SK-N-SH (cell line): ENCODE measurements at regions not wholly inside any gene's neighbourhood (a gene's known extent, or its start where the extent isn't known, plus 50 kb on each side); places are given as distances from the start of the nearest gene placed in this dataset.

Source experiments
- CTCF ChIP-seq: fragments of 200-600 bp; sonication (generic); IDR thresholded peaks from 2 replicates; pipeline ENCODE4 v1.6.1; 2017; ENCODE audit warnings: antibody characterized with exemption, mild to moderate bottlenecking, moderate library complexity
- EP300 ChIP-seq, 2 experiments: IDR thresholded peaks; 2 replicates each; pipeline versions ENCODE4 v1.4.0 to v1.6.1; 2012; ENCODE audit warnings: borderline replicate concordance in 1 of 2, low read depth in 1 of 2, low read length in 1 of 2
- IRF3 ChIP-seq: fragments of 150-350 bp; IDR thresholded peaks from 2 replicates; pipeline ENCODE4 v1.6.1; 2016; ENCODE audit warnings: mild to moderate bottlenecking, low read depth, low read length
- RAD21 ChIP-seq: IDR thresholded peaks from 2 replicates; pipeline ENCODE4 v1.6.1; 2012; ENCODE audit warnings: mild to moderate bottlenecking, low read length

GRCh38 chrX:8349816-8350544, 114.7 kb upstream of the VCX3B start:
- TF ChIP-seq CTCF (no peak), EP300 (IDR thresholded peaks at IDR 0.05; ENCODE audit: borderline replicate concordance in 1 of 2, low read depth in 1 of 2, low read length in 1 of 2) (no peak), RAD21 (no peak), IRF3 (no peak)
